Left lung (tissue), 4 donors: ENCODE measurements at regions not wholly inside any gene's neighbourhood (a gene's known extent, or its start where the extent isn't known, plus 50 kb on each side); places are given as distances from the start of the nearest gene placed in this dataset.

Source experiments
- ATAC-seq: fragments of 200-7000 bp; cut with Tn5 transposase; one replicate; pipeline ENCODE4 v1.9.1; 2020; ENCODE audit warnings: moderate library complexity
- DNase-seq, 4 donors: peaks; one replicate each; pipeline ENCODE4 v3.0.0-alpha.2; 2013 to 2020
- H3K27ac ChIP-seq, 2 donors: fragments of 200-600 bp; sonication (generic) in 1 of 2; one replicate each; pipeline versions ENCODE4 v1.5.0 to v1.8.0; 2020 to 2021
- H3K27me3 ChIP-seq, 2 donors: fragments of 200-600 bp; sonication (generic) in 1 of 2; one replicate each; pipeline versions ENCODE4 v1.5.0 to v1.8.0; 2020 to 2021
- H3K36me3 ChIP-seq, 2 donors: fragments of 200-600 bp; sonication (generic) in 1 of 2; one replicate each; pipeline versions ENCODE4 v1.5.0 to v1.8.0; 2020 to 2021
- H3K4me1 ChIP-seq, 2 donors: fragments of 200-600 bp; one replicate each; pipeline ENCODE4 v1.8.0; 2021
- H3K4me3 ChIP-seq, 2 donors: fragments of 200-600 bp; sonication (generic) in 1 of 2; one replicate each; pipeline versions ENCODE4 v1.5.0 to v1.8.0; 2020 to 2021; ENCODE audit warnings: mild to moderate bottlenecking in 1 of 2
- H3K9me3 ChIP-seq, 2 donors: fragments of 200-600 bp; sonication (generic) in 1 of 2; one replicate each; pipeline versions ENCODE4 v1.5.0 to v1.8.0; 2020 to 2021
- CTCF ChIP-seq, 2 donors: fragments of 200-600 bp; sonication (generic) in 1 of 2; IDR thresholded peaks; one replicate each; pipeline versions ENCODE4 v1.5.0 to v1.8.0; 2021; ENCODE audit warnings: antibody characterized with exemption in 2 of 2
- intact Hi-C, 2 donors: fragments of 100-400 bp; cut with DNase I; formaldehyde crosslinking; loops; one replicate each; pipeline versions ENCODE4 v1.11.2 to v1.14.2; 2022
- donor health status: DM: no; HTN: yes; CAD: no.
- donor health status: DM: no; HTN: no; CAD: no.

DNA sequence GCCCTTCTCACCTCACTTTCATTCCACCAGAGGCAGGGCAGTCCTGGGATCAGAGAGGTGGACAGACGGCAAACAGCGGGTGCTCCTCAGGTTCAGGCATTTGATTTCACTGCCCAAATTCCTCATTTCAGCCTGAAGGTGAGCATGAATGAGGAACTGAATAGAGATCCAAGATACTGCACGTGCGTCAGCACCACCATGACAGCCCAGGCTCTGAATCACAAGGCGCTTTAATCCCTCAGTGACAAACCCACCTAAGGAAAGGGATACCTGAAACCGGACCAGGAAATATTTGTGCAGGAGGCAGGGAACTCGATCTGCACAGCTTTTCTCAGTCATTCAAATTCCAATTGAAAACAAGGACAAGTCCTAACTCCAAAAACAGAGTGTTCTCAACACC lies 174.8 kb upstream of the HEY2 start:
- no peaks in the 10 kb centered on the region for H3K4me1 ChIP-seq
- no peak overlapping the region for H3K27ac ChIP-seq
- no peak overlapping the region for H3K4me3 ChIP-seq
- no peak for TF ChIP-seq CTCF (IDR thresholded peaks at IDR 0.05)
- intact Hi-C loops: no loop called here
- no peak for ATAC-seq
- H3K27me3 ChIP-seq: no peaks in the 10 kb centered on the region
- H3K9me3 ChIP-seq: no peaks in the 10 kb centered on the region
- H3K36me3 ChIP-seq: no peaks in the 10 kb centered on the region
- no peak for DNase-seq

- no peaks in the 10 kb centered on the region for H3K27me3 ChIP-seq
- DNase-seq: no peak
- intact Hi-C loops: no loop called here
These were observed 172.2 kb upstream of the HEY2 start for GRCh38 chr6:125577124-125577662.

GRCh38 chr6:125584468-125584939 lies 164.9 kb upstream of the HEY2 start:
- no peak for TF ChIP-seq CTCF (IDR thresholded peaks at IDR 0.05)
- DNase-seq: peak in 2 of 4 donors; percentile 11 to 34
- ATAC-seq: peak; percentile 76
- Histone ChIP-seq H3K9me3 (no peaks in the 10 kb centered on the region), H3K36me3 (no peaks in the 10 kb centered on the region), H3K4me3 (no peak overlapping the region), H3K27ac (no peak overlapping the region), H3K27me3 (peaks cover 0 to 6% of the 10 kb centered on the region in 2 donors), H3K4me1 (no peaks in the 10 kb centered on the region)
- intact Hi-C loops: no loop called here

More at GRCh38 chr6:125577124-125577662, 172.2 kb upstream of the HEY2 start:
- no peak for TF ChIP-seq CTCF (IDR thresholded peaks at IDR 0.05)
- H3K27ac ChIP-seq: no peak overlapping the region
- H3K4me3 ChIP-seq: no peak overlapping the region
- no peak for ATAC-seq
- H3K9me3 ChIP-seq: no peaks in the 10 kb centered on the region
- H3K36me3 ChIP-seq: no peaks in the 10 kb centered on the region
- no peaks in the 10 kb centered on the region for H3K4me1 ChIP-seq

GRCh38 chr6:125585470-125585869 lies 164.0 kb upstream of the HEY2 start:
- no peak for TF ChIP-seq CTCF (IDR thresholded peaks at IDR 0.05)
- DNase-seq (no peak), ATAC-seq (no peak)
- Histone ChIP-seq H3K27me3 (peaks cover 0 to 6% of the 10 kb centered on the region in 2 donors), H3K4me1 (no peaks in the 10 kb centered on the region), H3K36me3 (no peaks in the 10 kb centered on the region), H3K9me3 (no peaks in the 10 kb centered on the region), H3K4me3 (no peak overlapping the region), H3K27ac (no peak overlapping the region)
- intact Hi-C loops: no loop called here

DNA sequence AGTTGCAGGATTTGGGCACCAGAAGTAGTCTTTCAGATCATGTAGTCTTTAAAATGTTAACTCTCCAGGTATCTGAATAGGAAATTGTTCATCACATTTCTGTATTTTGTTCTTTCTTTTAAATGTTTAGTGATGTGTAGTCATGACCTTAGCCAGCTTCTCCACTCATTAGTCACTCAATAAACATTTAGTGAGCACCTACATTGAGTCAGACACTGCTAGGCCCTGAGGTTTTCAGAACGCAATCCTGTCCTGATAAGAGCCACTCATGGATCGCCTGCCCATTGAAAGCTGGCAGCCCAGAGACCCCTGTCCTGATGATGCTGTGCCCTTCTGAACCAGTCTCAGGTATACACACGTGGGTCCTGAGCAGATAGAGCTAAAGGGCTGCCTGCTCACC lies 163.4 kb upstream of the HEY2 start:
- H3K36me3 ChIP-seq: no peaks in the 10 kb centered on the region
- intact Hi-C loops: no loop called here

More for the DNA sequence above, 163.4 kb upstream of the HEY2 start:
- H3K27me3 ChIP-seq: peaks cover 0 to 6% of the 10 kb centered on the region in 2 donors
- no peak overlapping the region for H3K4me3 ChIP-seq
- H3K9me3 ChIP-seq: no peaks in the 10 kb centered on the region
- ATAC-seq (no peak), DNase-seq (no peak)
- H3K27ac ChIP-seq: no peak overlapping the region
- no peak for TF ChIP-seq CTCF (IDR thresholded peaks at IDR 0.05)
- H3K4me1 ChIP-seq: no peaks in the 10 kb centered on the region
